Stimulated activated CD4-positive, alpha-beta T cell treated with anti-CD3 and anti-CD28 coated beads, TNF-alpha, amount 100 ng/mL, for 24 hours (primary cell): ENCODE measurements at regions not wholly inside any gene's neighbourhood (a gene's known extent, or its start where the extent isn't known, plus 50 kb on each side); places are given as distances from the start of the nearest gene placed in this dataset.

Experiments used
- DNase-seq, 3 experiments: peaks; one replicate each; pipeline ENCODE4 v3.0.0-alpha.2; 2020; ENCODE audit warnings: low read depth in 3 of 3

- DNase-seq = no peak
Observed at GRCh38 chr4:3818371-3818770, 52.2 kb downstream of the ADRA2C start.

DNA sequence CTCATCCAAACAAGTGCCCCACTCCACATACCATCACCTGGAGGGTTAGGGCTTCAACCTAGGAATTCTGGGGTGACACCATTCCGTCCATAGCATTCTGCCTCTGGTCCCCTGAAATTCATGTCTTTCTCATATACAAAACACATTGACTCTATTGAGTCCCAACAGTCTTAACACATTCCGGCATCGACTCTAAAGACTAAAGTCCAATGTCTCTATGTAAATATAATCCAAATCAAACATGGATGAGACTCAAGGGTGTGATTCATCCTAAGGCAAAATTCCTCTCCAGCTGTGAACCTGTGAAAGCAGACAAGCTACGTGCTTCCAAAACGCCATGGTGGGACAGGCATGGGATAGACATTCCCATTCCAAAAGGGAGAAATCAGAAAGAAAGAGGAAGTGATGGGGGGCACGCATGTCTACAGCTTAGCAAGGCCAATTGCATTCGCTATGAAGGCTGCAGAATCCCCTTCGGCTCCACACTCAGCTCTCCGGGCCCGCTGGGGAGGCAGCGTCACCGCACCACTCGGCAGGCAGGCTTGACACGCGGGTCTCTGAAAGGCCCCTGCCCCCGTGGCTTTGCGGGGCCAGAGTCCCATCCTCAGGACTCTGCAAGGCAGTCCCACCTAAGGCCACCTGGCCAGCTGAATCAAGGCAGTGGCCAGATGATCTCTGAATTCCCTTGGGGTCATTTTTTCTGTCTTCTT, 53.2 kb downstream of the ADRA2C start:
- no peak for DNase-seq

- no peak for DNase-seq
Observed at GRCh38 chr4:3820016-3820805, 54.0 kb downstream of the ADRA2C start.

- DNase-seq = no peak
Observed at GRCh38 chr4:3820806-3821579, 54.8 kb downstream of the ADRA2C start.

- no peak for DNase-seq
Observed at GRCh38 chr4:3821580-3822229, 55.5 kb downstream of the ADRA2C start.

DNA sequence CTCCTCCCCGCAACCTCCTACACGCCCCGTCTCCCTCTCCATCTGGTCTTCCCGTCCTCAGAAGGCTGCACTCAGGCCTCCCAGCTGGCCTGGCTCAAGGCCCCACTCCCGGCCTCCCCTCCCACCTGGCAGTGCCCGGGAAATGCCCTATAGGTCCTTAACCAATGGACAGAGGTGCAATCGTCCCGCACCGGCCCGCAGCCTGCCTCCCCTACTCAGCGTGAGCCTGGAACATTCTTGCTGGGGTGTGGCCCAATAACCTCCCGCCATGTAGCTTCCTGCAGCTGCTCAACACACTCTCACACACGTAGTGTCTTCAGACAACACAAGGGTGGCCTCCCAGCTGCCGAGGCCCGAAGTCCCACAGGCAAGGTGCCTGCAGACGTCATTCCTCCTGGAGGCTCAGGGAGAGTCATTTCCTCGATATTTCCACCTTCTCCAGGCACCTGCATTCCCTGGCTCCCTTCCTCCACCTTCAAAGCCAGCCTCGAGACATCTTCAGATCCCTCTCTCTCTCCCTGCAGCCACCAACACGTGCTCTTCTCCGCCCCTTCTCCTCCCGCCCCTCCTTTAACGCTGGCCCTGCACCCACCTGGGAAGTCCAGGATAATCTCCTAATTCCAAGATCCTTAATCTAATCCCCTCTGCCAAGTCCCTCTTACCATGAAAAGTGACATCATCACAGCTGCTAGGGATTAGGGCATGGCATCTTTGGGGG, 56.2 kb downstream of the ADRA2C start:
- DNase-seq = no peak

GRCh38 chr4:3823496-3824341, 57.5 kb downstream of the ADRA2C start:
- DNase-seq = no peak

DNA sequence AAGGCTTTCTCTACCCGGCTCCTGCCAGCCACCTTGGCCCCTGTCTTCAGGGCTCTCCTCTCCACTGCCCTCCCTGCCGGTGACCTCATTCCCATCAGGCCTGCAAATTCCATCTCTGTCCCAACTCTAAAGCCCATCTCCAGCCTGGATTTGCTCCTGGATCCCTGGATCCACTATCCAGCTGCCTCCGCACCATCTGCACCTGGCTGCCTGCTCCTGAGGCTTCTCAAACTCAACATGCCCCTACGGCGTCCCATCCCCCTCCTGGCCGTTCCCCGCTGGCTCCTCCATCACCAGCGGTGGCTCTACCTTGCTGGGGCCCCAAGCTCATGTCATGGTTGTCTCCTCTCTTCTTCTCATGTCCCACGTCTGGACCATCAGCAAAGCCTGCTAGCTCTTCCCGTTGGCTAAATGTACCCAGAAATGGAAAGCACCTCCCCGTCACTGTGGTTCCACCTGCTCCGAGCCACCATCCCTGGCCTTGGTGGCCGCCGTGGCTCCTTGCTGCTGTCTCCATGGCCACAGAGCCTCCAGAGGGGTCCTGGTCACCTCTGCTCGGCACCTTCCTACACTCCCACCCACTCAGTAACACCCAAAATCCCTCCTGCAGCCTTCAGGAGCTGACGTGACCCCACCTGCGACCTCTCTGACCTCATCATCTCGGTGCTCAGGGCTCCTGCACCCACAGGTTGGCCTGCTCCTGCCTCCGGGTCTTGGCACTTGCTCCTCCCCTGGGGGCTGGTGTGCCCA, 58.5 kb downstream of the ADRA2C start:
- DNase-seq = no peak

GRCh38 chr4:3825530-3825929, 59.3 kb downstream of the ADRA2C start:
- DNase-seq = no peak

DNA sequence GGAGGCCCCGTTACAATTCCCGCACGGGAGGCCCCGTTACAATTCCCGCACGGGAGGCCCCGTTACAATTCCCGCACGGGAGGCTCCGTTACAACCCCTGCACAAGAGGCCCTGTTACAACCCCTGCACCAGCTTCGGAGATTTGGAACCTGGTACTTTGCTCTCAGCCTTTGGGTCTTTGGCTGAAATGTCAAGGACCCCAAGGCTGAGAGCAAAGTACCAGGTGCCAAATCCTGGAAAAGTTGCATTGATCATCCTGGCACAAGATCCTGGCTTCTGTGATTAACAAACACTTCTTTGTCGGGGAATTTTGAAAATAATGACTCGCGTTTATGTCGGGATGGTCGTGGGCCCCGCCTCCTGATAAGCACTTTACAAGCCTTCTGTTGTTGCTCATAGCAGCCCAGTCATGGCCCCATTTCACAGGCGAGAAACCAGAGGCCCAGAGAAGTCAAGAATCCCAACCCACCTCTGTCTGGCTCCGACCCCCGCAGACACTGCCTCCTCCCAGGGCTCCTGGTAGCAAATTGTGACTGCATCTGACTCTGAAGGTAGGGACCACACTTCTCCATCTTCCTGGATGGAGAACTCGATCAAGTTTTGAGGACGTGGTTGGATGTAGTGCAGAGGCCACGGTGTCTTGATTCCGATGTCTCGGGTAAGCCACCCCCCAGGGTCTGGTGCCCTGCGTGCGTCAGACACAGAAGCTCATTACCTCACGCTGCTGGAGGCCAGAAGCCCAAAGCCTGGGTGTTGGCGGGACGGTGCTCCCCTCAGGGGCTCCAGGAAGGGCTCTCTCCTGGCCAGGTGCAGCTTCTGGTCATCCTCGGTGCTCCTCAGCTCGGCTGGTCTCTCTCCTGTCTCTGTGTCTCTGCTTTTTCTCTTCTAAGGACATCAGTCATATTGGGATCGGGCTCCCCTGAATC, 60.3 kb downstream of the ADRA2C start:
- no peak for DNase-seq

DNA sequence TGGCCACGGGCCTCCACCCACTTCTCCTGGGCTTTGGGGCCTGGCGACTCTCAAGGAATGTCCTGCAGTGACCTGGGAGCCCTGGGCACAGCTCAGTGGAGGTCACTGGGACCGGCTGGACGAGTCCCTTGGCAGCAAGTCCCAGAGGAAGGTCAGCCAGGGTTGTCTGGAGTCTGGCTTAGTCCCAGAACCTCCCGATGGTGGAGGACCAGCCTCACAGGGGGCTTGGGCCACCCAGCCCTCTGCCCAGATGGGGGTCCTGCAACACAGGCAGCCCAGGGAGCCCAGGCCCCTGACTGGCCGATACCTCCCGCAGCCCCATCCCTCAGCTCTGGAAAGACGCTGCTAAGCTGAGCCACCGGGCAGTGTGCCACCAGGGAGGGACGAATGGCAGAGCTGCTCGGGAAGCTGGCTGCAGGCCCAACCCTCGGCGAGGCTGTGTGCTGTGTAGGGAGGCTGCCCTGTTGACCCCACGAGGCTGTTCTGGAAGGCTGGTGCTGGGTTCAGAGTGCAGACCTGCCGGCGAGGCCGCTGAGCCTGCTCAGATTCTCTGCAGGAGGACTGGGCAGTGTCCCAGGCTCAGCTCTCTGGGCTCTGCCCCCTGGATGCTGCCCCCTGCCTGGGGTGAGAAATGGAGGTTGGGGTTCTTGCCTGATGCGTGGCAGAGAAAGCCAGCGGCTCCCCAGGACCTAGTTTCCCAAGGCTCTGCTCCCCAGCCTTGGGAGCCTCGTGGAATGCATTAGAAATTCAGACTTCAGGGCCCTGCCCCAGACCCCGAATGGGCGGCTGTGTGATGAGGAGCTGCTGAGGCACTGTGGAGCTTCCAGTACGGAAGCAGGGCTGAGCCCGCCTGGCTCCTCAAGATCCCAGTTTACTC, 61.7 kb downstream of the ADRA2C start:
- DNase-seq = no peak

GRCh38 chr4:3828546-3828945, 62.4 kb downstream of the ADRA2C start:
- DNase-seq = no peak

GRCh38 chr4:3829211-3829955, 63.2 kb downstream of the ADRA2C start:
- DNase-seq = no peak

GRCh38 chr4:3829956-3830773, 64.0 kb downstream of the ADRA2C start:
- no peak for DNase-seq

- no peak for DNase-seq
Observed at GRCh38 chr4:3830774-3831528, 64.8 kb downstream of the ADRA2C start.
